ENCODE measurements at regions not wholly inside any gene's neighbourhood (a gene's known extent, or its start where the extent isn't known, plus 50 kb on each side); places are given as distances from the start of the nearest gene placed in this dataset.
"Not testable (repeated sequence)": the region's sequence is repeated elsewhere in the genome, so short reads cannot be mapped to it uniquely, and the experiment has no call there.

- peak; percentile 36 for ATAC-seq
These were observed 191.5 kb downstream of the ERCC6L2 start for GRCh38 chr9:96067004-96067403.

GRCh38 chr9:96065482-96066251, 190.2 kb downstream of the ERCC6L2 start:
- no peak for DNase-seq (ENCODE audit: low spot score)
- ATAC-seq, result no peak

More at GRCh38 chr9:96067004-96067403, 191.5 kb downstream of the ERCC6L2 start:
- DNase-seq (ENCODE audit: low spot score), result no peak

GRCh38 chr9:96064826-96065481, 189.5 kb downstream of the ERCC6L2 start:
- ATAC-seq (no peak), DNase-seq (ENCODE audit: low spot score) (no peak)

- ATAC-seq, result no peak
- no peak for DNase-seq (ENCODE audit: low spot score)
These were observed 187.4 kb downstream of the ERCC6L2 start for GRCh38 chr9:96062854-96063253.

- no peak for DNase-seq (ENCODE audit: low spot score)
- no peak for ATAC-seq
These were observed 186.5 kb downstream of the ERCC6L2 start for GRCh38 chr9:96062031-96062430.

GRCh38 chr9:96061293-96061987, 185.9 kb downstream of the ERCC6L2 start:
- DNase-seq (ENCODE audit: low spot score), result no peak

GRCh38 chr9:96058218-96058617, 182.7 kb downstream of the ERCC6L2 start:
- DNase-seq (ENCODE audit: low spot score) (no peak), ATAC-seq (no peak)

More at GRCh38 chr9:96061293-96061987, 185.9 kb downstream of the ERCC6L2 start:
- ATAC-seq, result peak; percentile 93

GRCh38 chr9:96057155-96057554, 181.7 kb downstream of the ERCC6L2 start:
- DNase-seq (ENCODE audit: low spot score), result no peak
- ATAC-seq, result no peak

GRCh38 chr9:96056226-96056625, 180.7 kb downstream of the ERCC6L2 start:
- ATAC-seq (no peak), DNase-seq (ENCODE audit: low spot score) (no peak)

- not testable (repeated sequence) for DNase-seq (ENCODE audit: low spot score); ATAC-seq
These were observed 178.8 kb downstream of the ERCC6L2 start for GRCh38 chr9:96054248-96054647.

- ATAC-seq (no peak), DNase-seq (ENCODE audit: low spot score) (no peak)
These were observed 177.2 kb downstream of the ERCC6L2 start for GRCh38 chr9:96052686-96053085.

- ATAC-seq (no peak), DNase-seq (ENCODE audit: low spot score) (no peak)
These were observed 175.9 kb downstream of the ERCC6L2 start for GRCh38 chr9:96051423-96051822.

GRCh38 chr9:96050861-96051155, 175.3 kb downstream of the ERCC6L2 start:
- no peak for DNase-seq (ENCODE audit: low spot score)
- ATAC-seq, result no peak

GRCh38 chr9:96050048-96050860, 174.8 kb downstream of the ERCC6L2 start:
- no peak for DNase-seq (ENCODE audit: low spot score)
- ATAC-seq, result no peak

GRCh38 chr9:96048956-96049831, 173.7 kb downstream of the ERCC6L2 start:
- peak; percentile 90 for ATAC-seq
- DNase-seq (ENCODE audit: low spot score), result peak; percentile 97

- peak; percentile 71 for ATAC-seq
- peak; percentile 66 for DNase-seq (ENCODE audit: low spot score)
These were observed 172.8 kb downstream of the ERCC6L2 start for GRCh38 chr9:96048104-96048955.

- DNase-seq (ENCODE audit: low spot score) (no peak), ATAC-seq (no peak)
These were observed 172.2 kb downstream of the ERCC6L2 start for GRCh38 chr9:96047741-96048103.

- no peak for ATAC-seq
- DNase-seq (ENCODE audit: low spot score), result no peak
These were observed 171.7 kb downstream of the ERCC6L2 start for GRCh38 chr9:96047116-96047639.

- no peak for DNase-seq (ENCODE audit: low spot score)
- no peak for ATAC-seq
These were observed 170.3 kb downstream of the ERCC6L2 start for GRCh38 chr9:96045811-96046210.
